Upper lobe of left lung (tissue), 6 donors: ENCODE measurements at regions not wholly inside any gene's neighbourhood (a gene's known extent, or its start where the extent isn't known, plus 50 kb on each side); places are given as distances from the start of the nearest gene placed in this dataset.
A peak's percentile ranks its signal among the peaks of the same experiment; 100 is the strongest.

Experiments
- ATAC-seq, 2 donors: fragments of 200-7000 bp; cut with Tn5 transposase; one replicate each; pipeline ENCODE4 v1.9.1; 2022; ENCODE audit warnings: mild to moderate bottlenecking in 2 of 2, moderate library complexity in 2 of 2; ENCODE audit not compliant: low FRiP score in 2 of 2
- DNase-seq, 2 donors: peaks; one replicate each; pipeline ENCODE4 v3.0.0-alpha.2; 2019 to 2020
- H3K27ac ChIP-seq, 4 donors: fragments of 200-600 bp; sonication (generic); one replicate each; pipeline ENCODE4 v1.5.1; 2016 to 2019
- H3K27me3 ChIP-seq, 4 donors: fragments of 200-600 bp; sonication (generic); one replicate each; pipeline ENCODE4 v1.5.1; 2017 to 2019
- H3K36me3 ChIP-seq, 4 donors: fragments of 200-600 bp; sonication (generic); one replicate each; pipeline ENCODE4 v1.5.1; 2016 to 2019
- H3K4me1 ChIP-seq, 4 donors: fragments of 200-600 bp; sonication (generic); one replicate each; pipeline ENCODE4 v1.5.1; 2018 to 2019
- H3K4me3 ChIP-seq, 4 donors: fragments of 200-600 bp; sonication (generic); one replicate each; pipeline ENCODE4 v1.5.1; 2017 to 2019; ENCODE audit warnings: mild to moderate bottlenecking in 2 of 4, moderate library complexity in 1 of 4
- H3K9me3 ChIP-seq, 4 donors: fragments of 200-600 bp; sonication (generic); one replicate each; pipeline ENCODE4 v1.5.1; 2018 to 2019
- CTCF ChIP-seq, 6 experiments: fragments of 450-650 bp in 4 of 6; fragments of 200-600 bp in 2 of 6; sonication (generic) in 2 of 6; IDR thresholded peaks; one replicate each; pipeline ENCODE4 v1.5.1; 2016 to 2019; ENCODE audit warnings: antibody characterized with exemption in 6 of 6
- EP300 ChIP-seq, 4 donors: sonication (generic); formaldehyde crosslinking; IDR thresholded peaks; one replicate each; pipeline ENCODE4 v1.5.1; 2017; ENCODE audit warnings: antibody characterized with exemption in 4 of 4, control low read depth in 2 of 4
- POLR2A ChIP-seq, 4 donors: fragments of 450-650 bp; IDR thresholded peaks; one replicate each; pipeline ENCODE4 v1.5.1; 2016 to 2017; ENCODE audit warnings: antibody characterized with exemption in 4 of 4, mild to moderate bottlenecking in 2 of 4
- POLR2AphosphoS5 ChIP-seq, 2 donors: sonication (generic); formaldehyde crosslinking; IDR thresholded peaks; one replicate each; pipeline ENCODE4 v1.5.1; 2017; ENCODE audit warnings: antibody characterized with exemption in 2 of 2
- WGBS, 2 donors: methylation state at CpG; one replicate each; pipeline ENCODE4 v1.1.5; 2017 to 2018; 5-methylcytosine and 5-hydroxymethylcytosine counted together
- donor health status: DM: no; HTN: no; CAD: no; lungs with moderate emphysema.
- donor health status: DM: no; HTN: yes; CAD: no; lungs with severe emphysema.

DNA sequence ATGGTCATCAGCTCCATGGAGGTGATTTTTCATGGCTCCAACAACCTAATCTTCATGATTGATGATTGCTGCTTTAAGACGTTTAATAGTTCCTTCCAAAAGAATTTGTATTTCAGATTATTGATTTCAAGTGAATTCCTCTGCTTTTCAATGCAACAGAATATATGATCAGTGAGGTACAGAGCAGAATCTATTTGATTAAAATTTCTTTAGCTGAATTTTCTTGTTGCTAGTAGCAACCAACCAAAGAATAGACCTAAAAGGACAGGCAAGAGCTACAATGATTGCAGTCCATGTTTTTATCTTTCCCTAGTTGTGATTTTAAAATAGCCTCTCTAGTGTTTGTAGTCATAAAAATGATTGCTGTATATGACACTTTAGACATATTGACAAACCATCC, 76.8 kb upstream of the SCEL start:
- Histone ChIP-seq H3K9me3 (no peaks in the 10 kb centered on the region), H3K27ac (no peak overlapping the region), H3K27me3 (no peaks in the 10 kb centered on the region), H3K4me1 (peaks cover 0 to 4% (median 0%) of the 10 kb centered on the region in 4 donors), H3K4me3 (no peak overlapping the region), H3K36me3 (no peaks in the 10 kb centered on the region)
- DNase-seq = no peak
- ATAC-seq = no peak
- WGBS, 2 donors = 43 to 46% methylated on average over 1 of the region's 1 CpG
- no peak for TF ChIP-seq CTCF (IDR thresholded peaks at IDR 0.05)
- no peak for TF ChIP-seq POLR2AphosphoS5 (IDR thresholded peaks at IDR 0.05)
- no peak for TF ChIP-seq POLR2A (IDR thresholded peaks at IDR 0.05)
- TF ChIP-seq EP300 (IDR thresholded peaks at IDR 0.05) = no peak

GRCh38 chr13:77457966-77458365, 77.5 kb upstream of the SCEL start:
- WGBS, 2 donors = 56 to 71% methylated on average over 3 of the region's 3 CpGs

GRCh38 chr13:77456271-77456670, 79.2 kb upstream of the SCEL start:
- Histone ChIP-seq H3K4me1 (peaks cover 0 to 4% (median 0%) of the 10 kb centered on the region in 4 donors), H3K27ac (no peak overlapping the region), H3K9me3 (no peaks in the 10 kb centered on the region), H3K36me3 (no peaks in the 10 kb centered on the region), H3K4me3 (no peak overlapping the region), H3K27me3 (no peaks in the 10 kb centered on the region)
- WGBS, 2 donors = 0 to 42% methylated on average over 1 of the region's 1 CpG
- TF ChIP-seq POLR2AphosphoS5 (IDR thresholded peaks at IDR 0.05) (no peak), CTCF (IDR thresholded peaks at IDR 0.05) (no peak), EP300 (IDR thresholded peaks at IDR 0.05) (no peak), POLR2A (IDR thresholded peaks at IDR 0.05) (no peak)
- DNase-seq (no peak), ATAC-seq (no peak)

More at GRCh38 chr13:77457966-77458365, 77.5 kb upstream of the SCEL start:
- no peaks in the 10 kb centered on the region for H3K9me3 ChIP-seq
- H3K27ac ChIP-seq = no peak overlapping the region
- no peaks in the 10 kb centered on the region for H3K36me3 ChIP-seq
- H3K27me3 ChIP-seq = no peaks in the 10 kb centered on the region
- TF ChIP-seq EP300 (IDR thresholded peaks at IDR 0.05) (no peak), POLR2A (IDR thresholded peaks at IDR 0.05) (no peak)
- ATAC-seq = no peak
- peaks cover 0 to 4% (median 0%) of the 10 kb centered on the region in 4 donors for H3K4me1 ChIP-seq
- H3K4me3 ChIP-seq = no peak overlapping the region
- DNase-seq = no peak

DNA sequence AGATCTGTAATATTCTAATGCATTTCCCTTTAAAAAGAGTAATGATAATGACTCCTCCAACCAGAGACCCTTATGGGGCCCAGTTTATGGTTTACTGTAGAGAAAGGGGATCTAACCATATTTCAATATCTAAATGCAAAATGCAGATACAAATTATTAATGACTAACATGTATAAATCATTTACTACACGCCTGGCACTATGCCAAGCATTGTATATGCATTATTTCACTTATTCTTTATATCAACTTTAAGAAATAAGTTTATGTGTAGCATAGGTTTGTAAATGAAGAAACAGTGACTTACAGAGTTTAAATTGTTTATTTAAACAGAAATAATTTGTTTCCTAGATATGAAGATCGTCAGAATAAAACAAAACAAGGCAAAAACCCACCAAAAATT, 86.2 kb upstream of the SCEL start:
- Histone ChIP-seq H3K4me1 (no peaks in the 10 kb centered on the region), H3K9me3 (no peaks in the 10 kb centered on the region), H3K36me3 (no peaks in the 10 kb centered on the region), H3K27me3 (no peaks in the 10 kb centered on the region), H3K27ac (no peak overlapping the region), H3K4me3 (no peak overlapping the region)
- no peak for ATAC-seq
- TF ChIP-seq POLR2A (IDR thresholded peaks at IDR 0.05) (no peak), CTCF (IDR thresholded peaks at IDR 0.05) (no peak), POLR2AphosphoS5 (IDR thresholded peaks at IDR 0.05) (no peak), EP300 (IDR thresholded peaks at IDR 0.05) (no peak)
- WGBS, 2 donors = 47 to 79% methylated on average over 2 of the region's 2 CpGs
- no peak for DNase-seq

DNA sequence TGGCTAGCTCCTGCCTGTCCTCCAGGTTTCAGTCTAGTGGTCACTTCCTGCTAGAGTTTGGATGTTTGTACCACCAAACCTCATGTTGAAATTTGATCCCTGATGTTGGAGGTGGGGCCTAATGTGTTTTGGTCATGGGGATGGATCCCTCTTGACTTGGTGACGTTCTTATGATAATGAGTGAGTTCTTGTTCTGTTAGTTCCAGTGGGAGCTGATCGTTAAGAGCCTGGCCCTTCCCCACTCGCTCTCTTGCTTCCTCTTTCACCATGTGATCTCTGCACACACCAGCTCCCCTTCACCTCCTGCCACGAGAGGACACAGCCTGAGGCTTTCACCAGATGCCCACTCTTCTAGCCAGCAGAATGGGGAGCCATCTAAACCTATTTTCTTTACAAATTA, 86.8 kb upstream of the SCEL start:
- no peak overlapping the region for H3K27ac ChIP-seq
- no peaks in the 10 kb centered on the region for H3K9me3 ChIP-seq
- TF ChIP-seq EP300 (IDR thresholded peaks at IDR 0.05) (no peak), POLR2AphosphoS5 (IDR thresholded peaks at IDR 0.05) (no peak), CTCF (IDR thresholded peaks at IDR 0.05) (no peak)
- H3K36me3 ChIP-seq = no peaks in the 10 kb centered on the region
- ATAC-seq (peak in 1 of 2 donors; percentile 53), DNase-seq (peak in 1 of 2 donors; percentile 38)
- H3K4me1 ChIP-seq = no peaks in the 10 kb centered on the region
- no peaks in the 10 kb centered on the region for H3K27me3 ChIP-seq
- 45 to 47% methylated on average over 4 of the region's 4 CpGs for WGBS, 2 donors
- no peak overlapping the region for H3K4me3 ChIP-seq
